IPS DF 6.9 (cell line): ENCODE measurements at regions not wholly inside any gene's neighbourhood (a gene's known extent, or its start where the extent isn't known, plus 50 kb on each side); places are given as distances from the start of the nearest gene placed in this dataset.

Experiments used
- DNase-seq: peaks from one replicate; pipeline ENCODE4 v3.0.0-alpha.2; 2013; ENCODE audit warnings: low read depth, low spot score
- H3K27ac ChIP-seq: one replicate; pipeline ENCODE4 v1.5.1; 2013; ENCODE audit warnings: low read length, control low read depth
- H3K27me3 ChIP-seq: 2 replicates; pipeline ENCODE4 v1.6.1; 2013; ENCODE audit warnings: mild to moderate bottlenecking, low read length; ENCODE audit not compliant: control insufficient read depth, insufficient read depth
- H3K36me3 ChIP-seq: 2 replicates; pipeline ENCODE4 v1.6.1; 2013; ENCODE audit warnings: low read length; ENCODE audit not compliant: control insufficient read depth, insufficient read depth
- H3K4me1 ChIP-seq: 2 replicates; pipeline ENCODE4 v1.6.1; 2013; ENCODE audit warnings: low read length; ENCODE audit not compliant: control insufficient read depth, insufficient read depth
- H3K4me3 ChIP-seq: 2 replicates; pipeline ENCODE4 v1.5.1; 2013; ENCODE audit warnings: mild to moderate bottlenecking, low read length
- H3K9me3 ChIP-seq: 2 replicates; pipeline ENCODE4 v1.6.1; 2013; ENCODE audit warnings: low read length, inconsistent platforms; ENCODE audit not compliant: control insufficient read depth, insufficient read depth
- WGBS: extraction: QIAGEN DNeasy Blood & Tissue Kit; methylation state at CpG from one replicate; pipeline ENCODE4 v1.1.7; 2013; ENCODE audit warnings: mixed read lengths, missing lambda C conversion rate; ENCODE audit not compliant: insufficient read length, insufficient coverage; 5-methylcytosine and 5-hydroxymethylcytosine counted together

- no peak for DNase-seq
- H3K36me3 ChIP-seq, result no peaks in the 10 kb centered on the region
- H3K4me3 ChIP-seq, result no peak overlapping the region
- WGBS, result no CpG with 5 or more reads among the region's 3 CpGs
- H3K4me1 ChIP-seq, result no peaks in the 10 kb centered on the region
- H3K27ac ChIP-seq, result no peak overlapping the region
- no peaks in the 10 kb centered on the region for H3K27me3 ChIP-seq
- no peaks in the 10 kb centered on the region for H3K9me3 ChIP-seq
Observed at GRCh38 chr13:79141082-79141481, 265.0 kb downstream of the RBM26 start.

- Histone ChIP-seq H3K9me3 (no peaks in the 10 kb centered on the region), H3K36me3 (no peaks in the 10 kb centered on the region), H3K4me3 (no peak overlapping the region), H3K4me1 (no peaks in the 10 kb centered on the region), H3K27me3 (no peaks in the 10 kb centered on the region), H3K27ac (no peak overlapping the region)
- no CpG with 5 or more reads among the region's 2 CpGs for WGBS
- DNase-seq, result no peak
Observed at GRCh38 chr13:79128158-79128557, 277.9 kb downstream of the RBM26 start.

GRCh38 chr13:79126706-79127105 is 279.3 kb downstream of the RBM26 start:
- Histone ChIP-seq H3K9me3 (no peaks in the 10 kb centered on the region), H3K27ac (no peak overlapping the region), H3K4me1 (no peaks in the 10 kb centered on the region), H3K4me3 (no peak overlapping the region), H3K27me3 (no peaks in the 10 kb centered on the region), H3K36me3 (no peaks in the 10 kb centered on the region)
- DNase-seq, result no peak
- WGBS, result no CpG with 5 or more reads among the region's 1 CpG

GRCh38 chr13:79124183-79124582 is 281.9 kb downstream of the RBM26 start:
- DNase-seq, result no peak
- Histone ChIP-seq H3K9me3 (no peaks in the 10 kb centered on the region), H3K4me3 (no peak overlapping the region), H3K27ac (no peak overlapping the region), H3K27me3 (no peaks in the 10 kb centered on the region), H3K36me3 (no peaks in the 10 kb centered on the region), H3K4me1 (no peaks in the 10 kb centered on the region)
- no CpG with 5 or more reads among the region's 2 CpGs for WGBS

- Histone ChIP-seq H3K9me3 (no peaks in the 10 kb centered on the region), H3K36me3 (no peaks in the 10 kb centered on the region), H3K4me1 (no peaks in the 10 kb centered on the region), H3K27me3 (no peaks in the 10 kb centered on the region), H3K27ac (no peak overlapping the region), H3K4me3 (no peak overlapping the region)
- DNase-seq, result no peak
- WGBS, result no CpG with 5 or more reads among the region's 4 CpGs
Observed at GRCh38 chr13:79121286-79121685, 284.8 kb downstream of the RBM26 start.

GRCh38 chr13:79119578-79120107 is 286.4 kb downstream of the RBM26 start:
- no peaks in the 10 kb centered on the region for H3K27me3 ChIP-seq
- no peak for DNase-seq
- no peaks in the 10 kb centered on the region for H3K9me3 ChIP-seq
- H3K27ac ChIP-seq, result no peak overlapping the region
- H3K36me3 ChIP-seq, result no peaks in the 10 kb centered on the region
- H3K4me1 ChIP-seq, result no peaks in the 10 kb centered on the region
- no peak overlapping the region for H3K4me3 ChIP-seq
- WGBS, result no CpG with 5 or more reads among the region's 34 CpGs

- Histone ChIP-seq H3K4me1 (no peaks in the 10 kb centered on the region), H3K9me3 (no peaks in the 10 kb centered on the region), H3K27me3 (no peaks in the 10 kb centered on the region; the same call in 1 of the 2 replicates), H3K4me3 (no peak overlapping the region), H3K27ac (no peak overlapping the region), H3K36me3 (no peaks in the 10 kb centered on the region)
- no peak for DNase-seq
Observed at GRCh38 chr13:79112016-79112415, 294.0 kb downstream of the RBM26 start.

- H3K27me3 ChIP-seq, result no peaks in the 10 kb centered on the region; the same call in 1 of the 2 replicates
- no peak overlapping the region for H3K27ac ChIP-seq
- H3K36me3 ChIP-seq, result no peaks in the 10 kb centered on the region
- no peak overlapping the region for H3K4me3 ChIP-seq
- H3K9me3 ChIP-seq, result no peaks in the 10 kb centered on the region
- no peaks in the 10 kb centered on the region for H3K4me1 ChIP-seq
- no peak for DNase-seq
- WGBS, result no CpG with 5 or more reads among the region's 1 CpG
Observed at GRCh38 chr13:79108914-79109643, 297.0 kb downstream of the RBM26 start.

GRCh38 chr13:79098596-79098995 is 307.5 kb downstream of the RBM26 start:
- Histone ChIP-seq H3K4me3 (no peak overlapping the region), H3K36me3 (no peaks in the 10 kb centered on the region), H3K4me1 (no peaks in the 10 kb centered on the region), H3K27ac (no peak overlapping the region), H3K27me3 (no peaks in the 10 kb centered on the region), H3K9me3 (no peaks in the 10 kb centered on the region)
- WGBS, result no CpG with 5 or more reads among the region's 4 CpGs
- no peak for DNase-seq

- Histone ChIP-seq H3K27ac (no peak overlapping the region), H3K27me3 (no peaks in the 10 kb centered on the region), H3K4me1 (no peaks in the 10 kb centered on the region), H3K36me3 (no peaks in the 10 kb centered on the region), H3K9me3 (no peaks in the 10 kb centered on the region), H3K4me3 (no peak overlapping the region)
- no CpG with 5 or more reads among the region's 1 CpG for WGBS
- DNase-seq, result no peak
Observed at GRCh38 chr13:79097201-79097600, 308.9 kb downstream of the RBM26 start.

GRCh38 chr13:79096099-79096498 is 310.0 kb downstream of the RBM26 start:
- Histone ChIP-seq H3K9me3 (no peaks in the 10 kb centered on the region), H3K27ac (no peak overlapping the region), H3K27me3 (no peaks in the 10 kb centered on the region), H3K4me3 (no peak overlapping the region), H3K4me1 (no peaks in the 10 kb centered on the region), H3K36me3 (no peaks in the 10 kb centered on the region)
- WGBS, result no CpG with 5 or more reads among the region's 1 CpG
- DNase-seq, result no peak
